Bronchial epithelial cell (primary cell): ENCODE measurements at regions not wholly inside any gene's neighbourhood (a gene's known extent, or its start where the extent isn't known, plus 50 kb on each side); places are given as distances from the start of the nearest gene placed in this dataset.
"Not testable (repeated sequence)": the region's sequence is repeated elsewhere in the genome, so short reads cannot be mapped to it uniquely, and the experiment has no call there.

Source experiments
- DNase-seq: peaks from one replicate; pipeline ENCODE4 v3.0.0-alpha.2; 2010; ENCODE audit warnings: low read depth
- FAIRE-seq: peaks from 2 replicates; lab custom pipeline; 2011; peaks lifted over from hg19 to GRCh38; lab: Jason Lieb, UNC
- H3K27me3 ChIP-seq: 2 replicates; pipeline ENCODE4 v1.5.1; 2011; ENCODE audit warnings: low read length; ENCODE audit not compliant: control insufficient read depth, insufficient read depth
- H3K36me3 ChIP-seq: 2 replicates; pipeline ENCODE4 v1.5.1; 2011; ENCODE audit warnings: low read length; ENCODE audit not compliant: control insufficient read depth, insufficient read depth
- H3K4me3 ChIP-seq: 2 replicates; pipeline ENCODE4 v1.5.1; 2011; ENCODE audit warnings: mild to moderate bottlenecking, low read depth, low read length, control low read depth
- TF ChIP-seq, protein P1 (sequence below): IDR thresholded peaks from 2 replicates; pipeline ENCODE4 v1.5.1; 2011; ENCODE audit warnings: mild to moderate bottlenecking, moderate library complexity, low read length, control low read depth, inconsistent platforms; ENCODE audit not compliant: insufficient read depth, severe bottlenecking

DNA sequence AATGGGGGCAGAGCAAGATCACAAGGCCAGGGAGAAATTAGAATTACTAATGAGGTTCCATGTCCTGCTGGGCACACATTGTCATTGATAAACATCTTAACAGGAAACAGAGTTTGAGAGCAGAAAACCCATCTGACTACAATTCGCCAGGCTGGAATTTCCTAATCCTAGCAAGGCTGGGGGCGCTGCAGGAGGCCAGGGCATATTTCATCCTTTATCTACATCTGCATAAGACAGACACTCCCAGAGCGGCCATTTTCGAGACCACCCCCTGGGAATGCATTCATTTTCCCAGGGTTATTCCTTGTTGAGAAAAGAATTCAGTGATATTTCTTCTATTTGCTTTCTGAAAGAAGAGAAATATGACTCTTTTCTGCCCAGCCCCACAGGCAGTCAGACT, 152.7 kb downstream of the SUCLG1 start:
- TF ChIP-seq, protein P1, sequence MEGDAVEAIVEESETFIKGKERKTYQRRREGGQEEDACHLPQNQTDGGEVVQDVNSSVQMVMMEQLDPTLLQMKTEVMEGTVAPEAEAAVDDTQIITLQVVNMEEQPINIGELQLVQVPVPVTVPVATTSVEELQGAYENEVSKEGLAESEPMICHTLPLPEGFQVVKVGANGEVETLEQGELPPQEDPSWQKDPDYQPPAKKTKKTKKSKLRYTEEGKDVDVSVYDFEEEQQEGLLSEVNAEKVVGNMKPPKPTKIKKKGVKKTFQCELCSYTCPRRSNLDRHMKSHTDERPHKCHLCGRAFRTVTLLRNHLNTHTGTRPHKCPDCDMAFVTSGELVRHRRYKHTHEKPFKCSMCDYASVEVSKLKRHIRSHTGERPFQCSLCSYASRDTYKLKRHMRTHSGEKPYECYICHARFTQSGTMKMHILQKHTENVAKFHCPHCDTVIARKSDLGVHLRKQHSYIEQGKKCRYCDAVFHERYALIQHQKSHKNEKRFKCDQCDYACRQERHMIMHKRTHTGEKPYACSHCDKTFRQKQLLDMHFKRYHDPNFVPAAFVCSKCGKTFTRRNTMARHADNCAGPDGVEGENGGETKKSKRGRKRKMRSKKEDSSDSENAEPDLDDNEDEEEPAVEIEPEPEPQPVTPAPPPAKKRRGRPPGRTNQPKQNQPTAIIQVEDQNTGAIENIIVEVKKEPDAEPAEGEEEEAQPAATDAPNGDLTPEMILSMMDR, result no peak
- Histone ChIP-seq H3K36me3 (no peaks in the 10 kb centered on the region), H3K27me3 (no peaks in the 10 kb centered on the region), H3K4me3 (no peak overlapping the region)
- no peak for DNase-seq
- no peak for FAIRE-seq

GRCh38 chr2:84302513-84303412, 156.3 kb downstream of the SUCLG1 start:
- no peak overlapping the region for H3K4me3 ChIP-seq
- no peaks in the 10 kb centered on the region for H3K36me3 ChIP-seq
- TF ChIP-seq, protein P1, result peak; percentile 91
- FAIRE-seq, result peak; percentile 83
- no peaks in the 10 kb centered on the region for H3K27me3 ChIP-seq
- peak; percentile 63 for DNase-seq

GRCh38 chr2:84301717-84302116, 157.4 kb downstream of the SUCLG1 start:
- Histone ChIP-seq H3K36me3 (no peaks in the 10 kb centered on the region), H3K27me3 (no peaks in the 10 kb centered on the region), H3K4me3 (no peak overlapping the region)
- FAIRE-seq (no peak), DNase-seq (no peak)
- TF ChIP-seq, protein P1, result no peak

GRCh38 chr2:84300696-84301029, 158.4 kb downstream of the SUCLG1 start:
- no peak for FAIRE-seq
- H3K36me3 ChIP-seq, result no peaks in the 10 kb centered on the region
- no peak for DNase-seq
- no peak overlapping the region for H3K4me3 ChIP-seq
- H3K27me3 ChIP-seq, result no peaks in the 10 kb centered on the region
- TF ChIP-seq, protein P1, result no peak

DNA sequence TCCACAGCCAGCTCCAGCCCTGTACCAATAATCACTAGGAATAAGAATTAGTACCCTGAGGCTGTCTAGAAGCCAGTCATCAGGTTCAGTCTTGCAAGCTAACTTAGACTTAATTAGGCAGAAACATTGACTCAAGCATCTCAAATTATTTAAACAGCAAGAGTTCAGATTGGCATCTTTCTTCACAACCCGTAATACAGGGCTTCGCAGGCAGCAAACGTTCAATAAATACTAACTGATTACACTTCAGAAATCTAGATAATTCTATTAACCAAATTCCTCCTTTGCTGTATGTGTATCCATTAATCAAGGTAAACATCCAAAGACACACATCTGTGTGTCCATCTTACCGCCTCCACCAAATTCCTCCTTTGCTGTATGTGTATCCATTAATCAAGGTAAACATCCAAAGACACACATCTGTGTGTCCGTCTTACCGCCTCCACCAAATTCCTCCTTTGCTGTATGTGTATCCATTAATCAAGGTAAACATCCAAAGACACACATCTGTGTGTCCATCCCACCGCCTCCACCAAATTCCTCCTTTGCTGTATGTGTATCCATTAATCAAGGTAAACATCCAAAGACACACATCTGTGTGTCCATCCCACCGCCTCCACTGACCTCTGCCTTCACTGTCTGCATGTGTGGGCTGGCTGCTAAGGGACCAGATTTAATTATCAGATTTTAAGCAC, 158.9 kb downstream of the SUCLG1 start:
- not testable (repeated sequence) for H3K36me3 ChIP-seq, FAIRE-seq, H3K27me3 ChIP-seq, H3K4me3 ChIP-seq
- peak; percentile 5 for DNase-seq

DNA sequence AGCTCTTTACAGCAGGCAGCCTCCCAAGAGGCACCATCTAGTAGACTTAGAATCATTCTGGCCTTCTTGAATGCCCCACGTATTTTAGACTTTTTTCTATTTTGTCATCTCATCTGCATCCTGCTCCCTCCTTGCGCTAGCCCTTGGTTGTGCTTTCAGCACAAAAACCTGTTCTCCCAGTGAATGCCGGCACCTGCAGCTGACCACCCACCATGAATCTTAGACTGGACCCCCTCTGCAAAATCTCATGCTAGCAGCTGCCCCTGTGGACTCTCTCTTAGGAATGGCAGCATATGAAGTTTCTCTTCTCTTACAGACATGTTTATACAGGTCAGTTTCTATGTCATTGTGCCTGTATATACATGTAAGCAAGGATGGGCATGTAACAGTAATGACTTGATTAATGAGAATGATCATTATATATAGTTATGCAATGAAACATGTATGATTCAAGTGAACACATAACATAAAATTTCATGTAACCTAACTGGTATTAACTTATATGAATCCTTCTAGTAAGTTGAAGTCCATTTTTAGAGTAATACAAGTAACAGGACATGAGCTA, 159.8 kb downstream of the SUCLG1 start:
- H3K27me3 ChIP-seq, result no peaks in the 10 kb centered on the region
- FAIRE-seq (no peak), DNase-seq (peak; percentile 76)
- TF ChIP-seq, protein P1, result no peak
- H3K4me3 ChIP-seq, result no peak overlapping the region
- H3K36me3 ChIP-seq, result no peaks in the 10 kb centered on the region
